SK-N-SH treated with all-trans-retinoic acid at 6 μM for 48 hours (cell line): ENCODE measurements at regions not wholly inside any gene's neighbourhood (a gene's known extent, or its start where the extent isn't known, plus 50 kb on each side); places are given as distances from the start of the nearest gene placed in this dataset.

Source experiments
- ATAC-seq: fragments of 200-7000 bp; cut with Tn5 transposase; 3 replicates; pipeline ENCODE4 v1.9.1; 2020; ENCODE audit warnings: mild to moderate bottlenecking, moderate library complexity
- BACH2 ChIP-seq: fragments of 250-450 bp; sonication (Bioruptor Pico); IDR thresholded peaks from 2 replicates; pipeline ENCODE4 v1.9.0; 2021; ENCODE audit warnings: mild to moderate bottlenecking, borderline replicate concordance
- CREB5 ChIP-seq: fragments of 250-450 bp; sonication (Bioruptor Pico); IDR thresholded peaks from 2 replicates; pipeline ENCODE4 v1.5.1; 2020; ENCODE audit warnings: low read depth, mild to moderate bottlenecking, moderate library complexity
- CSDC2 ChIP-seq: fragments of 250-450 bp; sonication (Bioruptor Pico); IDR thresholded peaks from 2 replicates; pipeline ENCODE4 v1.5.0; 2020; ENCODE audit warnings: mild to moderate bottlenecking, moderate library complexity
- CSRNP3 ChIP-seq: fragments of 250-450 bp; sonication (Bioruptor Pico); IDR thresholded peaks from 2 replicates; pipeline ENCODE4 v1.5.1; 2021; ENCODE audit warnings: mild to moderate bottlenecking, moderate library complexity
- ESRRG ChIP-seq: fragments of 250-450 bp; sonication (Bioruptor Pico); IDR thresholded peaks from 2 replicates; pipeline ENCODE4 v1.6.1; 2021; ENCODE audit warnings: mild to moderate bottlenecking
- GLIS3 ChIP-seq: fragments of 250-450 bp; sonication (Bioruptor Pico); IDR thresholded peaks from 2 replicates; pipeline ENCODE4 v1.5.0; 2020; ENCODE audit warnings: mild to moderate bottlenecking, moderate library complexity
- ISL1 ChIP-seq: fragments of 250-450 bp; sonication (Bioruptor Pico); IDR thresholded peaks from 2 replicates; pipeline ENCODE4 v2.1.2; 2022; ENCODE audit warnings: mild to moderate bottlenecking, moderate library complexity
- OSR1 ChIP-seq: fragments of 250-450 bp; sonication (Bioruptor Pico); IDR thresholded peaks from 2 replicates; pipeline ENCODE4 v1.8.0; 2022; ENCODE audit warnings: moderate library complexity, mild to moderate bottlenecking, inconsistent platforms
- PATZ1 ChIP-seq: fragments of 250-450 bp; sonication (Bioruptor Pico); IDR thresholded peaks from 2 replicates; pipeline ENCODE4 v1.8.0; 2020; ENCODE audit warnings: mild to moderate bottlenecking, moderate library complexity, borderline replicate concordance
- POU6F1 ChIP-seq: fragments of 250-450 bp; sonication (Bioruptor Pico); IDR thresholded peaks from 2 replicates; pipeline ENCODE4 v1.8.0; 2021; ENCODE audit warnings: low read depth, mild to moderate bottlenecking, moderate library complexity, borderline replicate concordance
- PPARA ChIP-seq: fragments of 250-450 bp; sonication (Bioruptor Pico); IDR thresholded peaks from 2 replicates; pipeline ENCODE4 v1.5.0; 2020; ENCODE audit warnings: mild to moderate bottlenecking, borderline replicate concordance
- RARB ChIP-seq: fragments of 250-450 bp; sonication (Bioruptor Pico); IDR thresholded peaks from 2 replicates; pipeline ENCODE4 v1.8.0; 2021; ENCODE audit warnings: mild to moderate bottlenecking, moderate library complexity
- SNAI2 ChIP-seq: fragments of 250-450 bp; sonication (Bioruptor Pico); IDR thresholded peaks from 2 replicates; pipeline ENCODE4 v1.5.0; 2020; ENCODE audit warnings: mild to moderate bottlenecking, moderate library complexity
- TCF4 ChIP-seq: fragments of 250-450 bp; sonication (Bioruptor Pico); IDR thresholded peaks from 2 replicates; pipeline ENCODE4 v1.8.0; 2021; ENCODE audit warnings: mild to moderate bottlenecking, moderate library complexity, borderline replicate concordance
- TOX ChIP-seq: fragments of 250-450 bp; sonication (Bioruptor Pico); IDR thresholded peaks from 2 replicates; pipeline ENCODE4 v1.8.0; 2021; ENCODE audit warnings: mild to moderate bottlenecking, moderate library complexity, borderline replicate concordance
- TSHZ2 ChIP-seq: fragments of 250-450 bp; sonication (Bioruptor Pico); IDR thresholded peaks from 2 replicates; pipeline ENCODE4 v1.5.0; 2020; ENCODE audit warnings: mild to moderate bottlenecking, moderate library complexity
- ZFP3 ChIP-seq: fragments of 250-450 bp; sonication (Bioruptor Pico); IDR thresholded peaks from 2 replicates; pipeline ENCODE4 v1.5.0; 2020; ENCODE audit warnings: mild to moderate bottlenecking, moderate library complexity
- ZFP30 ChIP-seq: fragments of 450-650 bp; formaldehyde crosslinking; IDR thresholded peaks from 2 replicates; pipeline ENCODE4 v1.5.0; 2022; ENCODE audit warnings: mild to moderate bottlenecking, moderate library complexity
- ZNF565 ChIP-seq: fragments of 450-650 bp; formaldehyde crosslinking; conservative IDR thresholded peaks from 2 replicates; pipeline ENCODE4 v1.5.0; 2020; ENCODE audit warnings: low read depth, mild to moderate bottlenecking, moderate library complexity
- ZNF8 ChIP-seq: fragments of 450-650 bp; formaldehyde crosslinking; IDR thresholded peaks from 2 replicates; pipeline ENCODE4 v1.5.0; 2020; ENCODE audit warnings: mild to moderate bottlenecking, moderate library complexity

- no peak for ATAC-seq
- TF ChIP-seq SNAI2 (CRISPR knock-in tag) (no peak), TSHZ2 (CRISPR knock-in tag) (no peak), POU6F1 (CRISPR knock-in tag) (no peak), ESRRG (CRISPR knock-in tag) (no peak), TOX (no peak), ISL1 (CRISPR knock-in tag) (no peak), ZNF8 (CRISPR knock-in tag) (no peak), ZFP30 (no peak), GLIS3 (CRISPR knock-in tag) (no peak), PPARA (CRISPR knock-in tag) (no peak), RARB (CRISPR knock-in tag) (no peak), TCF4 (CRISPR knock-in tag) (no peak)
Measured at GRCh38 chr2:5119046-5119445, 573.1 kb upstream of the SOX11 start.

GRCh38 chr2:5121121-5121520 lies 571.1 kb upstream of the SOX11 start:
- no peak for TF ChIP-seq ZNF8 (CRISPR knock-in tag)
- TF ChIP-seq SNAI2 (CRISPR knock-in tag) = no peak
- TF ChIP-seq ESRRG (CRISPR knock-in tag) = no peak
- TF ChIP-seq CSDC2 (CRISPR knock-in tag) = no peak
- TF ChIP-seq CSRNP3 (CRISPR knock-in tag) = no peak
- TF ChIP-seq ZNF565 (CRISPR knock-in tag) = no peak
- TF ChIP-seq RARB (CRISPR knock-in tag) = no peak
- no peak for TF ChIP-seq PATZ1 (CRISPR knock-in tag)
- no peak for TF ChIP-seq CREB5
- no peak for TF ChIP-seq ZFP3 (CRISPR knock-in tag)
- TF ChIP-seq TSHZ2 (CRISPR knock-in tag) = no peak
- TF ChIP-seq BACH2 (CRISPR knock-in tag) = no peak
- no peak for TF ChIP-seq OSR1 (CRISPR knock-in tag)
- no peak for TF ChIP-seq TCF4 (CRISPR knock-in tag)
- no peak for ATAC-seq
